Myocyte (in vitro differentiated cells): ENCODE measurements at regions not wholly inside any gene's neighbourhood (a gene's known extent, or its start where the extent isn't known, plus 50 kb on each side); places are given as distances from the start of the nearest gene placed in this dataset.

Experiments used
- DNase-seq: peaks from one replicate; pipeline ENCODE4 v3.0.0-alpha.2; 2012; ENCODE audit warnings: low read depth

GRCh38 chr12:114254998-114255397 is 150.9 kb downstream of the TBX5 start:
- DNase-seq, result no peak

- no peak for DNase-seq
These were observed 151.8 kb downstream of the TBX5 start for GRCh38 chr12:114253976-114254778.

GRCh38 chr12:114248527-114248926 is 157.4 kb downstream of the TBX5 start:
- DNase-seq, result no peak

DNA sequence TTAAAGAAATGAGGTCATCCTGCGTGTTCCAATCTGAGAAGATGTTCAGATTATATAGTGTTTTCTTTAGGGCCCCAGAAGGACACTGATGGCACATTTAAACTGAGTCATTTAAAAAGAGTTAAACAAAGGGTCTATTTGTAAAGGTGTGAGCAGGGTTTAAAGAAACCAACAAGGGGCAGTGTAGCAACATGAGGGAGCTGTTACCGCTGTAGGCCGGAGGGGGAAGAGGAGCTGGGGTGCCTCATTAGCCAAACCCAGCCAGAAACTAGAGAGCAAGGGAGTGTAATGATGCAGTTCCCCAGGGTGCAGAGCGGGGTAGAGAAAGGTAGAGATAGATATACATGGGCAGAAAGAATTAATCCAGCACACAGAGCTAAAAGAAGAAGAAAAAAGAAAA is 160.4 kb downstream of the TBX5 start:
- no peak for DNase-seq

DNA sequence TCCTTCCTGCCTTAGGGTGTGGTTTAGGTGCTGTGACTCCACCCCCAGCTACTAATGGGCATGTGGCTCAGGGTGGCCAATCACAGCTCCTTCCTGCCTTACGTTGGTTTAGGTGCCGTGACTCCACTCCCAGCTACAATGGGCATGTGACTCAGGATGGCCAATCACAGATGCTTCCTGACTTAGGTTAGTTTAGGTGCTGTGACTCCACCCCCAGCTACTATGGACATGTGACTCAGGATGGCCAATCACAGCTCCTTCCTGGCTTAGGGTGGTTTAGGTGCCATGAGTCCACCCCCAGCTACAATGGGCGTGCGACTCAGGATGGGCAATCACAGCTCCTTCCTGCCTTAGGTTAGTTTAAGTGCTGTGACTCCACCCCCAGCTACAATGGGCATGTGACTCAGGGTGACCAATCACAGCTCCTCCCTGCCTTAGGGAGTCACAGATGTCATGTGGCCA is 163.9 kb downstream of the TBX5 start:
- DNase-seq, result no peak

DNA sequence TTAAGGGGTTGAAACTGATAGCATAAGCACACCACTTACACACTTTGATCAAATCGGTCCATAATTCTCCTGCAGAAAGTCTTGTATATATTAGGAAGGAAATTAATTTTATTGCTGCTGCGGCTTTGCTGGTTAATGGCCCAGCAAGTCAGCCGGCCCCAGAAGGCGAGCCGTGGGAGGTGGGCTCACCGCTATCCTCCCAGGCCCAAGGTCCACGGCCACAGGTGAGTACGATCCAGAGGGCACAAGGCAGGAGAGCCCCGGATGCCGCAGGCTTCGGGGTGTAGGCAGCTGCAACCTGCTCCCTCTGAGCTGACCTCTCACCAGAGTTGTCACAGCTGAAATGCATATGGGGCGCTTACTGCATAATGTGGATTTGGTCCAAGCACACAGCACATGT is 165.7 kb downstream of the TBX5 start:
- no peak for DNase-seq

DNA sequence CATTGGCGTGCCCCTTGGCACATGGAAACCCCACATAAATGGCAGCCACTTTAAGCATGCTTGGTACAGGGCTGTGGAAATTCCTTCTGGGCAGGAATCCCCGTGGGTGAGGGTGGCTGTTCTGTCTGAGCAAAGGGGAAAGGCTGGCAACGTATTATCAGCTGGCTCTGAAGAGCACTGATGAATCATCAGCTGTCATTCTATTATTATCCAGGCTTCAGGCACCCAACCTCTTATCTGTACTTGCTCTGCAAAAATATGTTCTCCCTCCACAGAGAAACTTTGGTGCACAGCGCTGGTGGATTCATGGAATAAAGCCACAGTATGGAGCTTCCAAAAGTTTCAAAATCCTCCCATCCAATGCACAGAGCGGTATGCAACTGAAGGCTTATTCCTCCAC is 167.1 kb downstream of the TBX5 start:
- peak; percentile 22 for DNase-seq

- no peak for DNase-seq
These were observed 168.7 kb downstream of the TBX5 start for GRCh38 chr12:114237230-114237629.

- no peak for DNase-seq
These were observed 173.8 kb downstream of the TBX5 start for GRCh38 chr12:114232187-114232586.

- no peak for DNase-seq
These were observed 176.8 kb downstream of the TBX5 start for GRCh38 chr12:114229150-114229549.

DNA sequence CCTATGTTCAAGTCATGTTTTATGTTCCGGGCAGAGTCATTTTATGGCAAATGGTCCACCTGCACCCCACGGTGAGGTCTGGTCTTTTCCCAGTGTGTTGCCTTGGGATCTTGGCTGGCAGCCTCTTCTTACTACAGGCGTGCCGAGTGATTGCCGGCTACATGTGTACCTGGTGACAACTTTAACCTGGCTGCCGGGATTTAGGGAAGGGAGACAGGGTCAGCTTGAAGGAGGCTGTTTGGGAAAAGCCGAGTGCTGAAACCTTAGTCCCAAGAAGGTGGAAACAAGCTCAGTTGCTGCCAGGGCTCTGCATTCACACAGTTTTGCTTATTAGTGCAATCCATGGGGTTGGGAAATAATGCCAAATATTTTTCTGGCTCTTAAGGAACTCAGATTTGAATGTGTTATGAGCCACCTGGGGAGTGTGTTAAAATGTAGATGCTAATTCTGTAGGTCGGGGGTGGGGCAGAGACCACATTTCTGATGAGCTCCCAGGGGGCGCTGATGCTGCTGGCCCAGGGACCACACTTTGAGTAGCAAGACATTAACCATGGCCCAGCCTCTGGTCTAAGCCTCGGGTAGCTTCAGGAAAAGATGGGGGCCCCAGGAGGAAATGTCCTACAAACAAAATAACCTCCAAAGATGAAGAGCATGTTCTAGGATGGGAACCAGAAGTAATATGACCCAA is 179.6 kb downstream of the TBX5 start:
- DNase-seq, result no peak

- no peak for DNase-seq
These were observed 183.8 kb downstream of the TBX5 start for GRCh38 chr12:114221957-114222630.

- DNase-seq, result no peak
These were observed 184.7 kb downstream of the TBX5 start for GRCh38 chr12:114221136-114221833.

- no peak for DNase-seq
These were observed 185.6 kb downstream of the TBX5 start for GRCh38 chr12:114220311-114220710.

DNA sequence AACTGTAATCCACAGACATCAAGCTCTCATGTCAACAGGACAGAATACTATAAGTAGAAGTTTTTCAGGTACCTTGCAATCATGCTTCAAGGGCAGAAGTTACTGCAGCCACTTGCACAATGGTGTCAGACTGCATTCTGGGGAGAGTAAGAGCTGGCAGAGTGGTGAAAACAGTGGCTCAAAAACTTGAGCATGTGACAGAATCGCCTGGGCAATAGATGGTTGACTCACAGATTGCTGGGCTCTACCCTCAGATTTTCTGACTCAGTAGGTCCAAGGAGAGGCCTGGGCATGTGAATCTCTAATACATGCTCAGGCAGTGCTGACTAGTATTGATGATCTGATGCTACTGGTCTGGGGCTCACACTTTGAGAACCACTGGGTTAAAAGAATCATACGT is 187.8 kb downstream of the TBX5 start:
- DNase-seq, result no peak

DNA sequence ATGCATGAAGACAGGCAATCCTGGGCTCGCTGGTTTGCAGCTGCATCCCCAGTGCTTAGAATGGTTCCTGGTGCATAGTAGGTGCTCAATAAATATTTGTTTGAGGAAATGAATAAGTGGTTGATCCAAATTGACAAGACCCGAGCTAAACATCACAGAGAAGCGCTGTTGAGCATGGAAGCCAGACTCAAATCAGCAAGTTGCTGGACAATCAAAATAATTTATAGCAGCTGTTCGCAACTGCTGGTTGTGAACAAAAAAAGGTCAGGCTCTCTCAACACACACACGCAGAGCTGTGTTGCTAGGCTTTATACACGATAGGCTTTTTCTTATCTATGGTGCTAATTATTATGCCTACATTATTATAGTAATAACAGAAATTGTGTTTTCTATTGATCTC is 190.2 kb downstream of the TBX5 start:
- no peak for DNase-seq

- DNase-seq, result peak; percentile 9
These were observed 192.8 kb downstream of the TBX5 start for GRCh38 chr12:114213055-114213581.

- DNase-seq, result peak; percentile 6
These were observed 196.1 kb downstream of the TBX5 start for GRCh38 chr12:114209861-114210260.

- DNase-seq, result no peak
These were observed 199.4 kb downstream of the TBX5 start for GRCh38 chr12:114206525-114206924.

GRCh38 chr12:114201794-114202193 is 204.2 kb downstream of the TBX5 start:
- no peak for DNase-seq

GRCh38 chr12:114194956-114195355 is 211.0 kb downstream of the TBX5 start:
- DNase-seq, result no peak
